Choroid plexus epithelial cell (primary cell): ENCODE measurements at regions not wholly inside any gene's neighbourhood (a gene's known extent, or its start where the extent isn't known, plus 50 kb on each side); places are given as distances from the start of the nearest gene placed in this dataset.

Experiments
- DNase-seq: peaks from one replicate; pipeline ENCODE4 v3.0.0-alpha.2; 2010; ENCODE audit warnings: low read depth
- H3K4me3 ChIP-seq: 2 replicates; pipeline ENCODE4 v1.5.1; 2011; ENCODE audit warnings: low read depth, mild to moderate bottlenecking, control low read depth, low read length, moderate library complexity
- CTCF ChIP-seq: conservative IDR thresholded peaks from 2 replicates; pipeline ENCODE4 v1.5.1; 2011; ENCODE audit warnings: low read depth, mild to moderate bottlenecking, control low read depth, inconsistent platforms, low read length, moderate library complexity

GRCh38 chr15:88391700-88392099, 75.5 kb downstream of the MRPL46 start:
- no peak for DNase-seq
- H3K4me3 ChIP-seq, result no peak overlapping the region
- TF ChIP-seq CTCF, result no peak

GRCh38 chr15:88391006-88391405, 76.2 kb downstream of the MRPL46 start:
- DNase-seq, result no peak
- no peak for TF ChIP-seq CTCF
- no peak overlapping the region for H3K4me3 ChIP-seq

- no peak for DNase-seq
- no peak for TF ChIP-seq CTCF
These were observed 76.9 kb downstream of the MRPL46 start for GRCh38 chr15:88390164-88390901.

GRCh38 chr15:88389120-88389519, 78.1 kb downstream of the MRPL46 start:
- no peak for DNase-seq
- H3K4me3 ChIP-seq, result no peak overlapping the region
- no peak for TF ChIP-seq CTCF

More at GRCh38 chr15:88390164-88390901, 76.9 kb downstream of the MRPL46 start:
- no peak overlapping the region for H3K4me3 ChIP-seq

- H3K4me3 ChIP-seq, result no peak overlapping the region
- DNase-seq, result no peak
- no peak for TF ChIP-seq CTCF
These were observed 78.5 kb downstream of the MRPL46 start for GRCh38 chr15:88388686-88389085.

- H3K4me3 ChIP-seq, result no peak overlapping the region
- no peak for TF ChIP-seq CTCF
- DNase-seq, result no peak
These were observed 82.0 kb downstream of the MRPL46 start for GRCh38 chr15:88385078-88385700.

GRCh38 chr15:88383354-88383753, 83.8 kb downstream of the MRPL46 start:
- TF ChIP-seq CTCF, result no peak
- no peak for DNase-seq
- H3K4me3 ChIP-seq, result no peak overlapping the region
